ENCODE measurements at regions not wholly inside any gene's neighbourhood (a gene's known extent, or its start where the extent isn't known, plus 50 kb on each side); places are given as distances from the start of the nearest gene placed in this dataset.

- H3K36me3 ChIP-seq (ENCODE audit: low read depth), result no peaks in the 10 kb centered on the region
- no peaks in the 10 kb centered on the region for H3K27me3 ChIP-seq (ENCODE audit: insufficient read depth, poor library complexity, severe bottlenecking)
- DNase-seq (ENCODE audit: low spot score) (no peak), ATAC-seq (ENCODE audit: low read depth) (no peak)
- H3K4me3 ChIP-seq (ENCODE audit: severe bottlenecking), result no peak overlapping the region
- peaks cover 8% of the 10 kb centered on the region for H3K4me1 ChIP-seq (ENCODE audit: insufficient read depth, poor library complexity, severe bottlenecking)
- no peak overlapping the region for H3K27ac ChIP-seq (ENCODE audit: poor library complexity, severe bottlenecking)
- TF ChIP-seq CTCF (IDR thresholded peaks at IDR 0.05; ENCODE audit: poor library complexity, severe bottlenecking), result no peak
- no peaks in the 10 kb centered on the region for H3K9me3 ChIP-seq (ENCODE audit: severe bottlenecking)
These were observed 124.8 kb downstream of the CD164 start for GRCh38 chr6:109257494-109257893.

GRCh38 chr6:109255946-109256640 is 126.2 kb downstream of the CD164 start:
- no peak for ATAC-seq (ENCODE audit: low read depth)
- no peak overlapping the region for H3K27ac ChIP-seq (ENCODE audit: poor library complexity, severe bottlenecking)
- TF ChIP-seq CTCF (IDR thresholded peaks at IDR 0.05; ENCODE audit: poor library complexity, severe bottlenecking), result no peak
- H3K4me3 ChIP-seq (ENCODE audit: severe bottlenecking), result no peak overlapping the region
- H3K9me3 ChIP-seq (ENCODE audit: severe bottlenecking), result no peaks in the 10 kb centered on the region
- peaks cover 8% of the 10 kb centered on the region for H3K4me1 ChIP-seq (ENCODE audit: insufficient read depth, poor library complexity, severe bottlenecking)
- no peaks in the 10 kb centered on the region for H3K27me3 ChIP-seq (ENCODE audit: insufficient read depth, poor library complexity, severe bottlenecking)
- DNase-seq (ENCODE audit: low spot score), result no peak
- H3K36me3 ChIP-seq (ENCODE audit: low read depth), result no peaks in the 10 kb centered on the region

- Histone ChIP-seq H3K9me3 (ENCODE audit: severe bottlenecking) (no peaks in the 10 kb centered on the region), H3K27ac (ENCODE audit: poor library complexity, severe bottlenecking) (no peak overlapping the region), H3K4me1 (ENCODE audit: insufficient read depth, poor library complexity, severe bottlenecking) (peaks cover 4% of the 10 kb centered on the region), H3K27me3 (ENCODE audit: insufficient read depth, poor library complexity, severe bottlenecking) (no peaks in the 10 kb centered on the region), H3K36me3 (ENCODE audit: low read depth) (no peaks in the 10 kb centered on the region), H3K4me3 (ENCODE audit: severe bottlenecking) (no peak overlapping the region)
- no peak for TF ChIP-seq CTCF (IDR thresholded peaks at IDR 0.05; ENCODE audit: poor library complexity, severe bottlenecking)
- ATAC-seq (ENCODE audit: low read depth) (no peak), DNase-seq (ENCODE audit: low spot score) (no peak)
These were observed 127.2 kb downstream of the CD164 start for GRCh38 chr6:109255087-109255486.

GRCh38 chr6:109253366-109253765 is 128.9 kb downstream of the CD164 start:
- no peak overlapping the region for H3K4me3 ChIP-seq (ENCODE audit: severe bottlenecking)
- no peak for DNase-seq (ENCODE audit: low spot score)
- no peaks in the 10 kb centered on the region for H3K9me3 ChIP-seq (ENCODE audit: severe bottlenecking)
- no peak for ATAC-seq (ENCODE audit: low read depth)
- TF ChIP-seq CTCF (IDR thresholded peaks at IDR 0.05; ENCODE audit: poor library complexity, severe bottlenecking), result no peak
- H3K36me3 ChIP-seq (ENCODE audit: low read depth), result no peaks in the 10 kb centered on the region
- H3K27me3 ChIP-seq (ENCODE audit: insufficient read depth, poor library complexity, severe bottlenecking), result no peaks in the 10 kb centered on the region
- no peaks in the 10 kb centered on the region for H3K4me1 ChIP-seq (ENCODE audit: insufficient read depth, poor library complexity, severe bottlenecking)
- H3K27ac ChIP-seq (ENCODE audit: poor library complexity, severe bottlenecking), result no peak overlapping the region

GRCh38 chr6:109252261-109253041 is 129.8 kb downstream of the CD164 start:
- DNase-seq (ENCODE audit: low spot score) (no peak), ATAC-seq (ENCODE audit: low read depth) (no peak)
- no peak for TF ChIP-seq CTCF (IDR thresholded peaks at IDR 0.05; ENCODE audit: poor library complexity, severe bottlenecking)

More at GRCh38 chr6:109252261-109253041, 129.8 kb downstream of the CD164 start:
- H3K27me3 ChIP-seq (ENCODE audit: insufficient read depth, poor library complexity, severe bottlenecking), result no peaks in the 10 kb centered on the region
- no peaks in the 10 kb centered on the region for H3K36me3 ChIP-seq (ENCODE audit: low read depth)
- no peak overlapping the region for H3K27ac ChIP-seq (ENCODE audit: poor library complexity, severe bottlenecking)
- H3K9me3 ChIP-seq (ENCODE audit: severe bottlenecking), result no peaks in the 10 kb centered on the region
- H3K4me3 ChIP-seq (ENCODE audit: severe bottlenecking), result no peak overlapping the region
- H3K4me1 ChIP-seq (ENCODE audit: insufficient read depth, poor library complexity, severe bottlenecking), result no peaks in the 10 kb centered on the region

All from RWPE2 (cell line).